ENCODE measurements at regions not wholly inside any gene's neighbourhood (a gene's known extent, or its start where the extent isn't known, plus 50 kb on each side); places are given as distances from the start of the nearest gene placed in this dataset.

- no peak for TF ChIP-seq SP2 (tag by site-specific recombination; IDR thresholded peaks at IDR 0.05)
- no peak for TF ChIP-seq CTCF (tag by site-specific recombination; IDR thresholded peaks at IDR 0.05)
- no peak for TF ChIP-seq ZNF600 (tag by site-specific recombination; IDR thresholded peaks at IDR 0.05)
- TF ChIP-seq YY1 (tag by site-specific recombination; IDR thresholded peaks at IDR 0.05) = no peak
- no peak for TF ChIP-seq ZNF426 (tag by site-specific recombination; IDR thresholded peaks at IDR 0.05)
- TF ChIP-seq ZNF530 (tag by site-specific recombination; IDR thresholded peaks at IDR 0.05; ENCODE audit: low read depth) = no peak
- no peak for TF ChIP-seq TCF7L2 (IDR thresholded peaks at IDR 0.05; ENCODE audit: borderline replicate concordance, low read depth, low read length)
- no peak for TF ChIP-seq ZNF830 (tag by site-specific recombination; IDR thresholded peaks at IDR 0.05; ENCODE audit: low read depth)
- no peak for TF ChIP-seq ZNF202 (tag by site-specific recombination; IDR thresholded peaks at IDR 0.05; ENCODE audit: borderline replicate concordance)
- no peak for TF ChIP-seq ZNF10 (tag by site-specific recombination; IDR thresholded peaks at IDR 0.05)
- no peak for TF ChIP-seq ZNF362 (tag by site-specific recombination; IDR thresholded peaks at IDR 0.05)
Measured at GRCh38 chr3:61369678-61370077, 118.4 kb upstream of the FHIT start.

All from HEK293 (cell line).